ENCODE measurements at regions not wholly inside any gene's neighbourhood (a gene's known extent, or its start where the extent isn't known, plus 50 kb on each side); places are given as distances from the start of the nearest gene placed in this dataset.

DNA sequence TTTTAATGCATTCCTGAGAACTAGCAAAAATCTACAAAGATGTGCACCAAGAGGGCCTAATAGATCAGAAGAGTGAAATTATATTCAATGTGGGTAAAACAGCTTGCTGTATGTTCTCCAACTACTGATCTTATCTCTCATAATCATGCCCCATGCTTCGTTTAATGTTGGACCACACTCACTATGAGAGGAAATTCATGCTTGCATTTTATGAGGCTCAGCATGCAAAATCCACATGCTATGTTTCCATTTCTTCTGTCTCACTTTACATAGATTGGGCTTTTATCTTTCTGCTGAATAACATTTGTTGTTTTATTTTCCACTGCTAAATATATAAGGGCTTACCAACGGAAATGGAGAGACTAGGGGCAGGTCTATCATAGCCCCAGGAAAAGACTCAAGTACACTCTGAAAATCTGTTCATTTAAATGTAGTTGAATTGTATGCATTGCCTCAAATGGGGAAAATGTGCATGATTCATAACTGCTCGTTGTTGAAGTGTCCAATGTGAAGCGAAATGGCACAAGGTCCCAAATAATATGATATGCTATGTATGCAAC lies 474.2 kb downstream of the EFNA5 start:
- TF ChIP-seq EZH2 (IDR thresholded peaks at IDR 0.05; ENCODE audit: borderline replicate concordance, low read length): no peak
- TF ChIP-seq, protein P1, sequence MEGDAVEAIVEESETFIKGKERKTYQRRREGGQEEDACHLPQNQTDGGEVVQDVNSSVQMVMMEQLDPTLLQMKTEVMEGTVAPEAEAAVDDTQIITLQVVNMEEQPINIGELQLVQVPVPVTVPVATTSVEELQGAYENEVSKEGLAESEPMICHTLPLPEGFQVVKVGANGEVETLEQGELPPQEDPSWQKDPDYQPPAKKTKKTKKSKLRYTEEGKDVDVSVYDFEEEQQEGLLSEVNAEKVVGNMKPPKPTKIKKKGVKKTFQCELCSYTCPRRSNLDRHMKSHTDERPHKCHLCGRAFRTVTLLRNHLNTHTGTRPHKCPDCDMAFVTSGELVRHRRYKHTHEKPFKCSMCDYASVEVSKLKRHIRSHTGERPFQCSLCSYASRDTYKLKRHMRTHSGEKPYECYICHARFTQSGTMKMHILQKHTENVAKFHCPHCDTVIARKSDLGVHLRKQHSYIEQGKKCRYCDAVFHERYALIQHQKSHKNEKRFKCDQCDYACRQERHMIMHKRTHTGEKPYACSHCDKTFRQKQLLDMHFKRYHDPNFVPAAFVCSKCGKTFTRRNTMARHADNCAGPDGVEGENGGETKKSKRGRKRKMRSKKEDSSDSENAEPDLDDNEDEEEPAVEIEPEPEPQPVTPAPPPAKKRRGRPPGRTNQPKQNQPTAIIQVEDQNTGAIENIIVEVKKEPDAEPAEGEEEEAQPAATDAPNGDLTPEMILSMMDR (IDR thresholded peaks at IDR 0.05; ENCODE audit: low read length): no peak
- Histone ChIP-seq H3K4me3 (ENCODE audit: low read depth, low read length, poor library complexity, severe bottlenecking) (no peak overlapping the region), H3K27ac (ENCODE audit: low read depth, low read length, poor library complexity, severe bottlenecking) (no peak overlapping the region), H3K27me3 (ENCODE audit: insufficient read depth, low read length) (no peaks in the 10 kb centered on the region), H3K4me2 (ENCODE audit: low read length) (no peak overlapping the region), H4K20me1 (ENCODE audit: insufficient read depth, low read length) (no peaks in the 10 kb centered on the region), H3K79me2 (ENCODE audit: insufficient read depth, low read length) (no peaks in the 10 kb centered on the region), H3K9me3 (ENCODE audit: low read length) (no peaks in the 10 kb centered on the region), H3K4me1 (ENCODE audit: insufficient read depth, low read length, severe bottlenecking) (peaks cover 10% of the 10 kb centered on the region), H3K9ac (ENCODE audit: low read length) (no peak overlapping the region), H3K9me2 (ENCODE audit: low read depth, low read length) (no peaks in the 10 kb centered on the region), H3F3A (ENCODE audit: insufficient read depth, low read length) (no peaks in the 10 kb centered on the region), H3K36me3 (ENCODE audit: insufficient read depth, low read length) (no peaks in the 10 kb centered on the region), H2AFZ (ENCODE audit: low read length) (no peak overlapping the region)

DNA sequence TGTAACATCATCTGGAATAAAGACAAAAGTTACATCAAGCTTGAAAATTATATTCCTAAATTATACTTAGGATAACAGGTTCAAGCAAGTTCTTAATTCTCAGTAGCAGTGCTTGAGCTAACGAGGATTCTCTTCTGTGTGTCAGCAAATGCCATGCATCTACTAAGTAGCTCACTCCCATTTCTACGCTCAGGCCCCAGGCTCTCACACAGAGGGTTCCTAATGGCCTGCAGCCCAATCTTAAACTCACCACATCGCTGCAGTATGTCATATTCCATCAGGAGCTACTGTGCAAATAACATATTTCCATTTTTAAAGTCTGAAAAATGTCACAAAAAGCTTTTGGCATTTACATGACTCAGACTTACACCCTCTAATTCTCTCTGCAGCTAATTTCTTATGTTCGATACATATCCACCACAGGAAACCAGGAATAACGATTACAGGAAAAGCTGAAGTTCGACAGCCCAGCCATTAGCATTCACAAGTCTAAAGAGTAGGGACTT lies 474.8 kb downstream of the EFNA5 start:
- no peak overlapping the region for H3K4me3 ChIP-seq (ENCODE audit: low read depth, low read length, poor library complexity, severe bottlenecking)
- no peak overlapping the region for H3K9ac ChIP-seq (ENCODE audit: low read length)
- no peak overlapping the region for H3K4me2 ChIP-seq (ENCODE audit: low read length)
- H3K4me1 ChIP-seq (ENCODE audit: insufficient read depth, low read length, severe bottlenecking): peaks cover 10% of the 10 kb centered on the region
- H3F3A ChIP-seq (ENCODE audit: insufficient read depth, low read length): no peaks in the 10 kb centered on the region
- H3K79me2 ChIP-seq (ENCODE audit: insufficient read depth, low read length): no peaks in the 10 kb centered on the region
- no peaks in the 10 kb centered on the region for H3K27me3 ChIP-seq (ENCODE audit: insufficient read depth, low read length)
- H3K9me3 ChIP-seq (ENCODE audit: low read length): no peaks in the 10 kb centered on the region
- no peak for TF ChIP-seq EZH2 (IDR thresholded peaks at IDR 0.05; ENCODE audit: borderline replicate concordance, low read length)
- TF ChIP-seq, protein P1 (IDR thresholded peaks at IDR 0.05; ENCODE audit: low read length): no peak
- no peaks in the 10 kb centered on the region for H4K20me1 ChIP-seq (ENCODE audit: insufficient read depth, low read length)
- H3K9me2 ChIP-seq (ENCODE audit: low read depth, low read length): no peaks in the 10 kb centered on the region
- H2AFZ ChIP-seq (ENCODE audit: low read length): no peak overlapping the region
- no peak overlapping the region for H3K27ac ChIP-seq (ENCODE audit: low read depth, low read length, poor library complexity, severe bottlenecking)
- H3K36me3 ChIP-seq (ENCODE audit: insufficient read depth, low read length): no peaks in the 10 kb centered on the region

DNA sequence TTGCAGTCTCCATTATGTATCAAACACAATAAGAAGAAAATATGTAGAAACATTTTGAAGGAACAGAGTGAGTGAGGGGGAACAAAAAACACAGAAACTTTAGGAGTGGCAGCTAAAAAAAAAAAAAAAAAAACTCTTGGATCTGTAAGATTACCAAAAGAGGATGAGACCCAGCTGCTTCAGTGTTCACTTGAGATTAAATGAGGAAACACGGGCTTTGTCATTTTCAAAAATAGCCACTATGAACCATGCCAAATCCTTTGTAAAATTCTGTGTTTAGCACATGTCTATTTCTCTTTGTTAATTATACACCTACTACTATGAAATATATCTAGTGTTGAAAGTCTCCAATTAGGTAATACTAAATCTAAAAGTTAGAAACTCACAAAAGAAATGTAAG lies 485.9 kb downstream of the EFNA5 start:
- no peaks in the 10 kb centered on the region for H3K4me1 ChIP-seq (ENCODE audit: insufficient read depth, low read length, severe bottlenecking)
- no peak overlapping the region for H3K9ac ChIP-seq (ENCODE audit: low read length)
- no peaks in the 10 kb centered on the region for H3K9me3 ChIP-seq (ENCODE audit: low read length)
- no peak overlapping the region for H3K4me2 ChIP-seq (ENCODE audit: low read length)
- no peaks in the 10 kb centered on the region for H3K27me3 ChIP-seq (ENCODE audit: insufficient read depth, low read length)
- H2AFZ ChIP-seq (ENCODE audit: low read length): no peak overlapping the region
- H3K27ac ChIP-seq (ENCODE audit: low read depth, low read length, poor library complexity, severe bottlenecking): no peak overlapping the region
- H3K4me3 ChIP-seq (ENCODE audit: low read depth, low read length, poor library complexity, severe bottlenecking): no peak overlapping the region
- no peaks in the 10 kb centered on the region for H3K36me3 ChIP-seq (ENCODE audit: insufficient read depth, low read length)
- no peaks in the 10 kb centered on the region for H4K20me1 ChIP-seq (ENCODE audit: insufficient read depth, low read length)
- H3K79me2 ChIP-seq (ENCODE audit: insufficient read depth, low read length): no peaks in the 10 kb centered on the region
- H3F3A ChIP-seq (ENCODE audit: insufficient read depth, low read length): no peaks in the 10 kb centered on the region
- TF ChIP-seq, protein P1 (IDR thresholded peaks at IDR 0.05; ENCODE audit: low read length): no peak
- no peak for TF ChIP-seq EZH2 (IDR thresholded peaks at IDR 0.05; ENCODE audit: borderline replicate concordance, low read length)
- H3K9me2 ChIP-seq (ENCODE audit: low read depth, low read length): no peaks in the 10 kb centered on the region
